EL (cell line): ENCODE measurements at regions not wholly inside any gene's neighbourhood (a gene's known extent, or its start where the extent isn't known, plus 50 kb on each side); places are given as distances from the start of the nearest gene placed in this dataset.
"Not testable (repeated sequence)": the region's sequence is repeated elsewhere in the genome, so short reads cannot be mapped to it uniquely, and the experiment has no call there.

Source experiments
- DNase-seq: peaks from one replicate; pipeline ENCODE4 v3.0.0-alpha.2; 2016

- not testable (repeated sequence) for DNase-seq
Observed at GRCh38 chr1:161454865-161455707, 50.2 kb upstream of the FCGR2A start.

DNA sequence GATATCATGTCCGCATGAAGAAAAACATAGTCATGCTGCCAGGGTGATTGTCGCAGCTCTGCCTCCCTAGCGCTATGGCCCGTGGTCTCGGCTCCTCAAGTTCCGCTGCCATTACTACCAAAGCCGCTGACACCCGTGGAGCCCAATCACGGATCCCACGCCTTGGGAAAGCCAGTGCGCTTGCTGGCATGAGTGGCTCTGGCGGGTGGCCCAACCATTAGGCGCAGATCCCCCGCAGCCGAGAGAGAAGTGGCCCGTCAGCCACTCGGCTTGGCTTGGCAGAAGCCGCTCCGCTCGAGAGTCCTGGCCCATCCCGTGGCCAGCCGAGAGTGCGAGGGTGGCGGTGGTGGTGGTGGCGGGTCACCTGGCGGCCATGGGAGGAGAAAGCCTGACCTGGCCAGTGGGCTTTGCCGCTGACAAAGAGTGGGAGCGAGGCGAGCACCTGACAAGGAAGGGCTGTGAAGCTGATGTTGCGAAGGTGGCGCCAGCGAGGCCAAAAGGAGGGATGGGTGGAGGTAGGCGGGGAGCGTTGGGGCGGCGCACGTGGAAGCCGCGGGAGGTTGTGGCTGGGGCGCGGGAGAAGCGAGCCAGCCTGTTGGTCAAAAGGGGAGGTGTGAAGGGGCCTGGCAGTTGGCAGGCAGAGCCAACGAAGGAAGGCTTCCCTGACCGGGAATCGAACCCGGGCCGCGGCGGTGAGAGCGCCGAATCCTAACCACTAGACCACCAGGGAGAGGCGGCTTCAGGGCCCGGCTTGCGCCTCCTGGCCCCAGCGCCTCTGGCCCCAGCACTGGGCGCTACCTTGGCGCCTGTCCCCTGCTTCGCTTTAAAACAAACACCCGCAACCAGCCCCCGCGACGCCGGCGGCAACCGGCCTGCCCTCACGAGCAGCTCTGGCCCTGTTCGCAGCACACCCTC lies 51.0 kb upstream of the FCGR2A start:
- not testable (repeated sequence) for DNase-seq

- not testable (repeated sequence) for DNase-seq
Observed at GRCh38 chr1:161451698-161452348, 53.4 kb upstream of the FCGR2A start.

DNA sequence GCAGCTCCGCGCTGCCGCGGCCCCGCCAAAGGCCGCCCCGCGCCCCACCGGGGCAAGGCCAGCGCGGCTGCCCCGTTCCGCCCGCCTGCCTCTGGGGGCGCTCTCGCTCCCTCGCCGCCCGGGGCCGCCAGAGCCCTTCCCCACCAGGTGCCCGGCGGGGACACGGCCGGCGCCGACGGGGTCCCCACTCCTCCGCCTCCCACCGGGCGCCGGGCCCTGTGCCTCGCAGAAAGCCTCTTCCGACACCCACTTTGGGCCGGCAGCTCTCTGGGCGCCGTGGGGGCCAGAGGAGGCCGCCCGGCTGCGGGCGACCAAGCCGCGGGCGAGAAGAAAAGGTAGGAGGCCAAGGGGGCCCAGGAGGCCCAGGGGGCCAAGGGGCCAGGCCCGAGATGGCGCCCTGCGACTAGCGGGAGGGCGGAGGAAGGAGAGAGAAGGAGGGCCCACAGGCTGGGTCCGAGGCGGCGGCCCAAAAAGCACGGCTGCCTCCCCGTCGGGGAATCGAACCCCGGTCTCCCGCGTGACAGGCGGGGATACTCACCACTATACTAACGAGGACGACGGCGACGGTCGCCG lies 57.4 kb upstream of the FCGR2A start:
- not testable (repeated sequence) for DNase-seq

GRCh38 chr1:161447040-161447759 lies 58.1 kb upstream of the FCGR2A start:
- DNase-seq = not testable (repeated sequence)

DNA sequence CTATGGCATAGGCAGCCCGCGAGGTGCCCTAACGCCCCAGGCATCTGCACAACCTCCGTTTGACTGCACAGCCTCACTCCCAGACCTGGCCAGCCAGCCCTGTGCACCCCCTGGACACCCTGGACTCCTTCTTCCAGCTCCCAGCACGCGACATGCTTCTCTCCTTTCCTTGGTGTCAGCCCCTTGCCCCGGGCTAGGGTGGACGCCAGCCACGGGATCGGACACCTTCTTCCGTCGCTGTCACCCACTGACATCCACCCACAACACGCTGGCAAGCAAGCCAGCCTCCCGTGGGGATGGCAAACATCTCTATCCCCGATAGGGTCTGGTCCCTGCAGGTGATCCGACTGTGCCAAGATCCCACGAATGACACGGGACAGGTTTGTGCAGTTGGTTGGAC lies 60.5 kb upstream of the FCGR2A start:
- DNase-seq = not testable (repeated sequence)

DNA sequence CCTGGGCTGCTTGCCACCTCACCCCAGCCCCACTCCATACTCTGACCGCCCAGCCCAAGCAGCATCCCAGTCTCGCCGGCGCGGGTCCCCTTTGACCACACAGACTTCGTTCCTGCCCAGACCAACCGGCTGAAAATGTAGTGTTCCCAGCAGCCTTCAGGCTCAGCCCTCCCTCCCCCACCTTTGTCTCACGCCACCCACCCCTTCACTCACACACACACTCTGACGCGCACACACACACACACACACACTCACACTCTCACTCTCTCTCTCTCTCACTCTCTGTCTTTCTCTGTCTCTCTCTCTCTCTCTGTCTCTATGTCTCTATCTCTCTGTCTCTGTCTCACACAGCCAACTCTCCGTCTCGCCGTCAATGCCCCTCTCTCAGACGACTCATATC lies 61.0 kb upstream of the FCGR2A start:
- not testable (repeated sequence) for DNase-seq

- peak; percentile 80 for DNase-seq
Observed at GRCh38 chr1:161440312-161440894, 64.9 kb upstream of the FCGR2A start.

GRCh38 chr1:161439280-161440232 lies 65.7 kb upstream of the FCGR2A start:
- peak; percentile 62 for DNase-seq

DNA sequence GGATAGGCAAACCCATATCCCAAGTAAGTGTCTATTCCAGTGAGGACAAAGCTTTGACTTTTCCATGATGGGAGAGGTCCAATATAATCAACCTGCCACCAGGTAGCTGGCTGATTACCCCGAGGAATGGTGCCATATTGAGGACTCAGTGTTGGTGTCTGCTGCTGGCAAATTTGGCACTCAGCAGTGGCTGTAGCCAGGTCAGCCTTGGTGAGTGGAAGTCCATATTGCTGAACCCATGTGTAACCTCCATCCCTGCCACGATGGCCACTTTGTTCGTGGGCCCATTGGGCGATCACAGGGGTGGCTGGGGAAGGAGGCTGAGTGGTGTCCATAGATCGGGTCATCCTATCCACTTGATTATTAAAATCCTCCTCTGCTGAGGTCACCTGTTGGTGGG lies 65.5 kb upstream of the CFAP126 start:
- DNase-seq = not testable (repeated sequence)

- DNase-seq = no peak
Observed at GRCh38 chr1:161432091-161432490, 64.4 kb upstream of the CFAP126 start.

DNA sequence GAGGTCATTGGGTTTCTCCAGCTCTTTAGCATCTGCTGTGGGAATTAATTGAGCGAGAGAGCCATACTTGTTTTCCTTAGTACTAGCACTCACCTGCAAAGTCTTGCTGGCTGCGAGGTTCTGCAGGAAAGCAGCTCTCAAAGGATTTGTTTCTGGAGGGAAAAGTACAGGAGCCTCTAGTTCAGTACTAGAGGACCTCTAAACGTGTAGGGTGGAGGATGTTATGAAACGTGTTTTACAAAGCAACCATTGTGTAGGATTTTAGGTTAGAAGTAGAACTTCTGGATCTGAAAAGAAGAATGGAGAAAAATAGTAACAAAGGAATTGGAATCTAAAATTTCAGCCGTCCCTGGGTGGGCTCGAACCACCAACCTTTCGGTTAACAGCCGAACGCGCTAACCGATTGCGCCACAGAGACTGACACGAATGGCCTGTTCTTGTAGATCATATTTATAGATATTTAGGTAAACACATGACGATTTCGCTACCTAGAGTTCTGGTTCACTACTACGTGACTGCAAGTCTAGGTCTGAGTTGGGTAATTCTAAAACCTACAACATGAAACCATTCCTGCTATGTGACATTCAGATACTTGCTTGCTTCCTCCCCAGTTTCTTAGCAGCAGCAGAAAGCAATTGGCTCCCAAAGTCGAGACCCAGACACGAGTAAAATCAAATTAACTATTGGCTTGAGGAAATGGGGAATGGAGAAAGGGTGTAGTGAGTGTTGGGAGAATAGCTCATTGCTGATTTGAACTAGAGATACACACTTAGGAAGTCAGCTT lies 60.2 kb upstream of the CFAP126 start:
- peak; percentile 68 for DNase-seq

- not testable (repeated sequence) for DNase-seq
Observed at GRCh38 chr1:161422914-161423313, 55.2 kb upstream of the CFAP126 start.

DNA sequence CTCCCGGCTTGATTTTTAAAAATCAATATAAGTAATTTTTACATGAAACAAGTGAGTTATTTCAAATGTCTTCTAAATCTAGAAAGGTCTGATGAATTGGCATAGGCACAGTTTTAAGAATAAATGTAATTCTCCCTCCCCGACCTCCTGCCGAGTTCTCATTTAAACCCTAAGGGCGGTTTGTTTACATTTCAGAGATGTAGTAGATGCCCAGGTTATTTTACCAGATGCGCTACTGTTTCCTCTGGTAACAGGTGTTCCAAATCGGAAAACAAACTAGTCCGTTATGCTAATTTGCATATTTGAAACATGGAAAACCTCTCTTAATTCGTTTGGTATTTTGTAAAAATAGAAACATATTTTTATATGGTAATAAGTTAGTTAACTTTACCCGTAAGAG lies 53.8 kb upstream of the CFAP126 start:
- no peak for DNase-seq

DNA sequence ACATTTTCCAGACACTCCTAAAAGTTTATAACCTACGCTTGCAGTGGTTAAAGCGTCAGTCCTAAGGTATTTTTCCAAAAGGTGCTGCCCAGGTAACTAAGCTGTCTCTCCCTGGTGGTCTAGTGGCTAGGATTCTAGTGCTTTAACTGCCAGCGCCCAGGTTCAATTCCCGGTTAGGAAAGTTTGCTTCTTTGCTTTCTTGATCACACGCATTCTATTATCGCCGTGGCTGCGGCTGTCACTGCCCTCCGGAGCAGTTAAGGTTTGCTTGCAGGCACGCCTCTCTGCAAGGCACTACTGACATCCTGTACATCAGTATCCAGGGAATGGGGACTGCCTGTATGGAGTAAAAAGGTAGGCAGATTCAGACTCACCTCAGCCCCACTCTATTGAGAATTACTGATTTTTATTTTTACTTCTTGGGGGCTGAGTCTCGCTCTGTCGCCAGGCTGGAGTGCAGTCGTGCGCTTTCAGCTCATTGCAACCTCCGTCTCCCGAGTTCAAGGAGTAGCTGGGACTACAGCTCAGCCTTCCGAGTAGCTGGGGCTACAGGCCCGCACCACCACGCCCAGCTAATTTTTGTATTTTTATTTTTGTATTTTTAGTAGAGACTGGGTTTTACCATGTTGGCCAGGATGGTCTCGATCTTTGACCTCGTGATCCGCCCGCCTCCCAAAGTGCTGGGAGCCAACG lies 53.2 kb upstream of the CFAP126 start:
- peak; percentile 17 for DNase-seq

GRCh38 chr1:161417536-161417935 lies 49.9 kb upstream of the CFAP126 start:
- not testable (repeated sequence) for DNase-seq
